DOHH2 (cell line): ENCODE measurements at regions not wholly inside any gene's neighbourhood (a gene's known extent, or its start where the extent isn't known, plus 50 kb on each side); places are given as distances from the start of the nearest gene placed in this dataset.

Experiments
- H3F3A ChIP-seq: fragments of 200-600 bp; sonication (generic), shearing (Covaris generic); 2 replicates; pipeline ENCODE4 v1.6.0; 2016; ENCODE audit warnings: antibody characterized with exemption, mild to moderate bottlenecking; ENCODE audit not compliant: control insufficient read depth, insufficient read depth
- H3K27ac ChIP-seq: fragments of 200-600 bp; sonication (generic); 2 replicates; pipeline ENCODE4 v1.5.1; 2014; ENCODE audit warnings: low read depth, mild to moderate bottlenecking, low read length, moderate library complexity
- H3K27me3 ChIP-seq: fragments of 200-600 bp; sonication (generic); 2 replicates; pipeline ENCODE4 v1.6.1; 2014; ENCODE audit warnings: mild to moderate bottlenecking, low read length, mixed read lengths; ENCODE audit not compliant: control insufficient read depth
- H3K36me3 ChIP-seq: fragments of 200-600 bp; sonication (generic); 2 replicates; pipeline ENCODE4 v1.6.1; 2014; ENCODE audit warnings: mild to moderate bottlenecking, low read length, moderate library complexity, mixed read lengths; ENCODE audit not compliant: control insufficient read depth
- H3K4me1 ChIP-seq: fragments of 200-600 bp; sonication (generic); 2 replicates; pipeline ENCODE4 v1.6.1; 2014; ENCODE audit warnings: mild to moderate bottlenecking, low read length, mixed read lengths; ENCODE audit not compliant: control insufficient read depth
- H3K4me2 ChIP-seq: fragments of 200-600 bp; sonication (generic); 2 replicates; pipeline ENCODE4 v1.6.0; 2014; ENCODE audit warnings: mild to moderate bottlenecking, low read length, moderate library complexity
- H3K4me3 ChIP-seq: fragments of 200-600 bp; sonication (generic); 2 replicates; pipeline ENCODE4 v1.5.1; 2014; ENCODE audit warnings: mild to moderate bottlenecking, low read length, mixed read lengths
- H3K79me2 ChIP-seq: fragments of 200-600 bp; sonication (generic); 2 replicates; pipeline ENCODE4 v1.6.1; 2014; ENCODE audit warnings: mild to moderate bottlenecking, low read length, mixed read lengths; ENCODE audit not compliant: control insufficient read depth
- H3K9me2 ChIP-seq: fragments of 200-600 bp; sonication (generic); replicated peaks from 2 replicates; pipeline ENCODE4 v1.6.1; 2014; ENCODE audit warnings: mild to moderate bottlenecking, low read length, mixed read lengths; ENCODE audit not compliant: control insufficient read depth
- H3K9me3 ChIP-seq: fragments of 200-600 bp; sonication (generic); 2 replicates; pipeline ENCODE4 v1.6.1; 2014; ENCODE audit warnings: antibody characterized with exemption, low read length, mixed read lengths; ENCODE audit not compliant: control insufficient read depth, insufficient read depth
- H4K20me1 ChIP-seq: fragments of 200-600 bp; sonication (generic); 2 replicates; pipeline ENCODE4 v1.6.0; 2014; ENCODE audit warnings: low read depth, mild to moderate bottlenecking, antibody characterized with exemption, low read length, moderate library complexity; ENCODE audit not compliant: control insufficient read depth, insufficient read depth
- EZH2phosphoT487 ChIP-seq: fragments of 200-600 bp; sonication (generic); IDR thresholded peaks from 2 replicates; pipeline ENCODE4 v1.6.1; 2017; ENCODE audit warnings: borderline replicate concordance, mild to moderate bottlenecking, antibody characterized with exemption, low read length, moderate library complexity, mixed read lengths
- TF ChIP-seq, protein P1 (sequence below): fragments of 200-600 bp; sonication (generic); IDR thresholded peaks from one replicate; pipeline ENCODE4 v1.5.1; 2014; ENCODE audit warnings: antibody characterized with exemption, mild to moderate bottlenecking, low read depth, low read length; ENCODE audit not compliant: poor library complexity, severe bottlenecking

- Histone ChIP-seq H3K9me2 (no peaks in the 10 kb centered on the region), H3K27ac (no peak overlapping the region), H3K79me2 (no peaks in the 10 kb centered on the region), H4K20me1 (no peaks in the 10 kb centered on the region), H3K27me3 (no peaks in the 10 kb centered on the region), H3K4me1 (peaks cover 18% of the 10 kb centered on the region), H3K4me3 (no peak overlapping the region), H3K36me3 (no peaks in the 10 kb centered on the region), H3K4me2 (no peak overlapping the region), H3F3A (no peaks in the 10 kb centered on the region), H3K9me3 (no peaks in the 10 kb centered on the region)
- TF ChIP-seq, protein P1, sequence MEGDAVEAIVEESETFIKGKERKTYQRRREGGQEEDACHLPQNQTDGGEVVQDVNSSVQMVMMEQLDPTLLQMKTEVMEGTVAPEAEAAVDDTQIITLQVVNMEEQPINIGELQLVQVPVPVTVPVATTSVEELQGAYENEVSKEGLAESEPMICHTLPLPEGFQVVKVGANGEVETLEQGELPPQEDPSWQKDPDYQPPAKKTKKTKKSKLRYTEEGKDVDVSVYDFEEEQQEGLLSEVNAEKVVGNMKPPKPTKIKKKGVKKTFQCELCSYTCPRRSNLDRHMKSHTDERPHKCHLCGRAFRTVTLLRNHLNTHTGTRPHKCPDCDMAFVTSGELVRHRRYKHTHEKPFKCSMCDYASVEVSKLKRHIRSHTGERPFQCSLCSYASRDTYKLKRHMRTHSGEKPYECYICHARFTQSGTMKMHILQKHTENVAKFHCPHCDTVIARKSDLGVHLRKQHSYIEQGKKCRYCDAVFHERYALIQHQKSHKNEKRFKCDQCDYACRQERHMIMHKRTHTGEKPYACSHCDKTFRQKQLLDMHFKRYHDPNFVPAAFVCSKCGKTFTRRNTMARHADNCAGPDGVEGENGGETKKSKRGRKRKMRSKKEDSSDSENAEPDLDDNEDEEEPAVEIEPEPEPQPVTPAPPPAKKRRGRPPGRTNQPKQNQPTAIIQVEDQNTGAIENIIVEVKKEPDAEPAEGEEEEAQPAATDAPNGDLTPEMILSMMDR = no peak
- no peak for TF ChIP-seq EZH2phosphoT487
These were observed 214.9 kb upstream of the HDDC2 start for GRCh38 chr6:125516644-125517043.

DNA sequence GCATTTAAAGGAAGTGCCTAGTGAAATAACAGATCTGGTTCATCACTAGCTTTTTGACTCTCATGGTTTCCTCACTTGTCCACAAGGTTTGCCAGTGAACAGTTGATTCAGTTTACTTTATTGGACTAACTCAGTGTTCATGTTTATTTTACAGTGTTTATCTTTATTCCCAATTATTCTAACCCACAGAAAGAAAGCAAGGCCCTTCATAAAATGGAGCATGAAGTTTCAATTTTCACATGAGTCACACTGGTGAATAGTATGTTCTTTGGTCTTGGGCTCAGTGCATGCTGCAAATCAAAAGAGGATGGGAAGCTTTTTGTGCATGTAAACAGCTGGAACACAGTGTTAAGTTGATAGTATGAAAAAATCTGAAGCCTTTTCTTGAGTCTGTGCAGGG is 217.6 kb upstream of the HDDC2 start:
- Histone ChIP-seq H3K4me1 (peaks cover 18% of the 10 kb centered on the region), H3K79me2 (no peaks in the 10 kb centered on the region), H3F3A (no peaks in the 10 kb centered on the region), H3K9me3 (no peaks in the 10 kb centered on the region), H3K9me2 (no peaks in the 10 kb centered on the region), H3K4me2 (peak overlapping the region; percentile 58; the same call in 1 of the 2 replicates), H3K27ac (no peak overlapping the region), H3K36me3 (no peaks in the 10 kb centered on the region), H3K27me3 (no peaks in the 10 kb centered on the region), H4K20me1 (no peaks in the 10 kb centered on the region), H3K4me3 (no peak overlapping the region)
- TF ChIP-seq, protein P1 = no peak
- no peak for TF ChIP-seq EZH2phosphoT487

GRCh38 chr6:125524356-125524755 is 222.6 kb upstream of the HDDC2 start:
- H3K9me3 ChIP-seq = no peaks in the 10 kb centered on the region
- no peak overlapping the region for H3K4me3 ChIP-seq
- H4K20me1 ChIP-seq = no peaks in the 10 kb centered on the region
- peaks cover 16% of the 10 kb centered on the region for H3K4me1 ChIP-seq
- no peak for TF ChIP-seq EZH2phosphoT487
- TF ChIP-seq, protein P1 = no peak
- H3K27ac ChIP-seq = no peak overlapping the region
- H3K9me2 ChIP-seq = no peaks in the 10 kb centered on the region
- H3F3A ChIP-seq = no peaks in the 10 kb centered on the region
- H3K27me3 ChIP-seq = no peaks in the 10 kb centered on the region
- no peaks in the 10 kb centered on the region for H3K79me2 ChIP-seq
- no peaks in the 10 kb centered on the region for H3K36me3 ChIP-seq
- no peak overlapping the region for H3K4me2 ChIP-seq
